Suppressor macrophage treated with lipopolysaccharide for 4 hours (primary cell): ENCODE measurements at regions not wholly inside any gene's neighbourhood (a gene's known extent, or its start where the extent isn't known, plus 50 kb on each side); places are given as distances from the start of the nearest gene placed in this dataset.

Source experiments
- DNase-seq: peaks from one replicate; pipeline ENCODE4 v3.0.0-alpha.2; 2020

DNA sequence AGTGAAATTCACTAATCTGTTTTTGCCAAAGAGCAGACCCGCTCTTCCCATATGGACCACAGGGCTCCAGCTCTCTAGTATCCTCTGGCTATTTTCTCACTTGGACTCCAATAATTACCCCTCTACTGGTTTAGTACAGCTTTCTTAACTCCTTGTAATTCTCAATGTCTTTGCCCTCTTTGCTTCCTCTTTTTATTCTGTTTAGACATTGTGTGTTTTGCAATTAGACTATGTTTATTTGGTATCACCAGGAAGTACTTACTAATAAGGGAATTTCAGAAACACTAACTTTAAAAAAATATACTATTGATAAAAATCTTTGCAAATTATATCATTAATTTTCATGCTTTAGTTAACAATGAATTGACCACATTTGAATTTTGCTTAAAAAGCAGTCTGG is 111.6 kb upstream of the OBI1 start:
- peak; percentile 26 for DNase-seq

DNA sequence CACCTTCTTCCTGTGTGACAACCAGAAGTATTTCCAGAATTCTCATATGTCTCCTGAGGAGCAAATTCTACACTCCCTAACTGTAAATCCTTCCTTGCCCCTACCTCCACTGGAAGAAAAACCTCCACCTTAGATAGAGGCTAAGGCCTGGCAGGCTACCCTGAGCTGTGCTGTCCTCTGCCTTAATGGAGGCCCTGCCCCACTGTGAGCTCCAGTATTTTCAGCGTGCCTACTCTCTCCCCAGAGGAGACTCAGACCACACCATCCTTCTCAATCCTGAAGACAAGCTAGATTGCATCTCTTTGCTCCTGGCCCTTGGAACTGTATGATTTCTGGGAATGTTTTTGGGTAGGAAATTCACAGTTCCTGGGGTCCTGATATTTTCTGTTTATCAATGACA is 110.0 kb upstream of the OBI1 start:
- DNase-seq, result no peak

DNA sequence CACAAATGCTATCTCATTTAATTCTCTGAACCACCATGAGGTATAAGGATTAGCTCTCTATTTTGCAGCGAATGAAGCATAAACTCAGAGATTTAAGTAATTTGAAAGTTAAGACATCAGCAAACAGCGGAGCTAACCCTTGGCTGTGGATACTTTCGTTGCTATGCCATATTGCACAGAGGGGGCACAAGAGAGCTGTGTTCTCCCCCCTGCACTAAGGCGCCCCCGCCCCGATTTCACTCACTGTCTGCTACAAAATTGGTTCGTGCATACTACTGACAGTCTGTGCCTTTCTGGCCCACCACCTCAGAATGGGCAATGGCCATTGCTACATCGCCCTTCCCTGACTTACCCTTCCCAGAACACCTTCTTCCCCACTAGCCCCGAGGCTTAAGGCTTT is 105.7 kb upstream of the OBI1 start:
- no peak for DNase-seq

DNA sequence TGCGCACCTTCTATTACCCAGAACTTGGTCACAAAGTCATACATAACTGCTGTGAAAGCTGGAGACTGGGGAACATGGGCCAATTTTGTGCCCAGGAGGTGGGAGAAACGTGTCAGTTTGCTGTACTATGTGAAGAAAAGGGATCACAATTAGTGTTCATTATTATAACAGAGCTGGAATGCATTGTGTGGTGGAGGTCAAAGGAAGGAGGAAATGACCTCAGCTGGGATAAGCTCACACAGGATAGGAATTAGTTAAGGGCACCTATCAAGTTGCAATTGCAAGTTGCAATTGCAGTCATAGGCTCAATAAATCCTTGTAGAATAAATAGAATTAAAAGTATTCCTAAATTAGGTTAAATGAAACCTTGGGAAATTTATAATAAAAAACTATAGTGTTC is 103.9 kb upstream of the OBI1 start:
- no peak for DNase-seq

DNA sequence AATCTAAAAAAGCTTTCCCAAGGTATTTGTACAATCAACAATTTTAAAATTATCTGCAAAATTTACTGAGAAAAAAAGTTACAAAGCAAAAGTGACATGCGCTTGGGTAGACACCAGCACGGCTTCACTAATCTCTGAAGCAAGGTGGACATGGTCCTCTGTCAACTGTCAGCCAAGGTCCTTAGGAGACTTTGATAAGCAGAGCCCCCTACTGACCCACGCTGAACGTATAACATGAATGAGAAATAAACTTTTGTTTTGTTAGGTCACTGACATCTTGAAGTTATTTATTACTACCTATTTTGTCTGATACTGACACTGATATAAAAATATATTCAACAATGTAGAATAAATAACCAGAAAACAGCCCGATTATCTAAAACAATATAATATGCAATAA is 100.7 kb upstream of the OBI1 start:
- no peak for DNase-seq

DNA sequence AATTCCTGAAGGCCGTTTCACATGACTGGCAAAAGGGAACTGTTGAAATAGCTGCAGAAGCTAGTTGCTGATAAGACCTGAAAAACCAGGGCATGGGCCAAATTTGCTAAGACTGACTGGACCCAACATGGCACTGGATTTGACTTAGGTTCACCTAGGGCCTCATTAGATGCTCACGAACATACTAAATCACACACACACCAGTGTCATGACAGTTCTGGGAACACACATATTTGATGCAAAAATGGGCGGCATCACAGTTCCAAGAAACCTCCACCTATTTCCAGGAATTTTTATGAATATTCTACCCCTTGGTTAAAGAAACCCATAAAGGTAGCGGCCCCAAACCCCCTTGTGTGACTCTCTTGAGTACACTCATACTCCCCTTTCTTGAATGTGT is 99.6 kb upstream of the OBI1 start:
- DNase-seq, result no peak

DNA sequence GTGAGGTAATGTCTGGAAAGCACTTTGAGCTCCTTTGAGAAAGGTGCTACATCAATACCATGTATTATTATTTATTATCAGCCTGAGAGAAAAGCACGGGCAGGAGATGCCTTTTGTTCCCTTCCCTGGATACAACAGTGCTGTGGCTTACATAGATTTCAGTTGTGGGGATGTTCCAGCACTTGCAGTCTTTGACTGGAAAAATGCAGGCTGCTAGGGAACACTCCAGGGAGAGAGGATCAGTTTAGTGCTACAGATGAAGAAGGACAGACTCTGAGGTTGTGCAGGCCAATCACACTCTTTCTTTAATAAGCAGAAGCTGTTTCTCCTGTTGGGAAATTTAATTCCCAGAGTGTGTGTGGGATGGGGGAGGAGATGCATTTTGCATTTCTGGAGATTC is 94.5 kb upstream of the OBI1 start:
- DNase-seq, result no peak

DNA sequence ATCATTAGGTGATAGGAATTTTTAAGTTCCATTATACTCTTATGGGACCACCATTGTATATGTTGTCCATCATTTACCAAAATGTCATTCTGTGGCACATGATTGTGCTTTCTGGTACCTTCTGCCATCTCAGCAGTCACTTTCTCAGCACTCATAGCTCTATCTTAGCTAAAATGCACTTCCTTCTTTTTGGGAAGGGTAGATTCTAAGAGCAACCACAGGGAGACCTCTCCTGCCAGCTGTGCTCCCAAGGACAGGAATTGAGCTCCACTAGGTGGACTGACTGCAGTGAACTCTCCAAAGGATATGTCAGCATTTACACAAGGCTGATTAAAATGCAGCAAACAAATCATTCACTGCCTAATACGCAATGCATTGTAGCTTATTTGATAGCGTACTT is 91.8 kb upstream of the OBI1 start:
- DNase-seq, result no peak

DNA sequence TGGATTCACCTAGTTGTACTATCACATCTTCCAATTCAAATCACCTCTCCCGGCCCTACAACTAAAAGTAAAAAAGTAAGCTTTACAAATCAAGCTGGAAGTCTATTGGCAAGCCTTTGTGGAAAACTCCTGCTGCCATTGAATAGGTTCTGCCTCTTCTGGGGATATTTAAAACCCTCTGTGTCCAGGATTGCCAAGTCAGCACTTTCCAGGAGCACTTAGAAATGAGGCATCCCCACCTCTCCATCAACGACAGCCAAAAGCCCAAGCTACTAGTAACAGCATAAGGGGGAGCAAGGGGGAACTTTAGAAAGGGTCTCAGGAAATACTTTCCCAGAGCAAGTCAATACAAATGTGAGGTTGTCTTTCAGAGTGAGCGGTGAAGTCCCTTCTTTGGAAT is 85.0 kb upstream of the OBI1 start:
- no peak for DNase-seq

DNA sequence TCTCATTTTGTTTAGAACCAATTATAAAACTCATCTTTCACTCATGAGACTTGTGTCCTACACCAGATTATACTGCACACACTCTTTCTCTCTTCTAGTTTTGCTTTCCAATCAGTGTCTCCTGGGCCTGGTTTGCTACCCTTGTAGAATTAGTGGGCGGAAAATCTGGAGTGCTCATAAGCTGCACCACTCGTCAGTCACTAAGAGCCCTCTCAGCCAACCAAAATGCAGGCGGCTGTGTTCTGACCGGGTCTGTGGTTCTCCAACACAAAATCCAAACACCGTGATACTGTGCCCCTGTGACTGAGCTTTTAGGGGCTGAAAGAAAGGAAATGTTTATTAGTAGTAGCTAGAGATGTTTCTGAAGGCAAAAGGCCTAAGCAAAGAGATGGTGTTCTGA is 83.7 kb upstream of the OBI1 start:
- no peak for DNase-seq

DNA sequence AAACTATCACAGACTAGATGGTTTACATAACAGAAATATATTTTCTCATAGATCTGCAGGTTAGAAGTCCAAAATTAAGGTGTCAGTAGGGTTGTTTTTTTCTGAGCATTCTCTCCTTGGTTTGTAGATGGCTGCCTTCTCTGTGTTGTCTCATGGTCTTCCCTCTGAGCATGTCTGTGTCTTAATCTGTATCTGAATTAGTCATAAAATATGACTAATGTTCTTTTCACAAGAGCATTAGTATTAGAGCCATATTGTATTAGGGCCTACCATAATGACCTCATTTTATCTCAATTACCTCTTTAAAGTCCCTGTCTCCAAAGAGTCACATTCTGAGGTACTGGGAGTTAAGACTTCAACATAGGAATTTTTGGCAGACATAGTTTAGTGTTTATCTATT is 77.2 kb upstream of the OBI1 start:
- DNase-seq, result no peak

DNA sequence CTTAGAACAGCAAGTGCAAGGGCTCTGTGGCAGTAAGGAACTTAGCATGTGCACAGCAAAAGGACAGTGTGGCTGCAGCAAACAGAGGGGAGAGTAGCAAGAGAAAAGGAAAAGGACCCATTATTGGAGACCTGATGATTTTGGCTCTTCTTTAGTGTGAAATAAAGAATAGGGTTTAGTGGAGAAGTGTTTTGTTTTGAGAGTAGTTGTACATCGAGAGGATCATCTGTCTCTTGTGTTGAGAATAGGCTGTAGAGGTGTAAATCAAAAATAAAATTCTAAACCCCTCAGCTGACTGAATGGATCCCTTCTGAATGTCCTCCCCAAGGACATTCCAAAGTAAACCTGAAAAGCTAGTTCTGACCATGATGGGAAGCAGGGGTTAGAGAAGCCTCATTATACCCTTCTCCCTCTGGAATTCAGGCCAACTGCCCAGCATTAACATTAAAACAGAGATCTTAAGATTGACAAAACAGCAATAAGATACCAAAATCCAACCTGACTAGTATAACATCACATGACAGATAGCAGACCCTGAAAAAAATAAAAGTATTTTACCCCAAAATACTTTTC is 73.6 kb upstream of the OBI1 start:
- DNase-seq, result no peak

DNA sequence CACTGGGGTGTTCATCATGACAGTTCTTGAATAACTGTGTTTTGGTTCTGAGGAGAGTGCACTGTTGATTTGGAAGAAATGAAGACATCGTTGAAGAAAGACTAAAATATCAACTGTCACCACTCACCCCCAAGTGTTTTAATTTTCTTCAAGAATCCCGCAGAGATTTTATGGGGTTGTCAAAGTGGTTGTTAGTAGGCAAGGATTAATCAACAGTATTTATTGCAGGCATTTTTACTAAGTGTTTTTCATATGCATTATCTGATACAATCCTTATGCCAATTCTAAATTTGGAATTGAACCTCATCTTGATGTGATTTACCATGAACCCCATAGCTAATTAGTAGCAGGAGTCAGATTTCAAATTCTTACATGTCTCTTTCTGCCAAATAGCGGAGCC is 63.7 kb upstream of the OBI1 start:
- no peak for DNase-seq

DNA sequence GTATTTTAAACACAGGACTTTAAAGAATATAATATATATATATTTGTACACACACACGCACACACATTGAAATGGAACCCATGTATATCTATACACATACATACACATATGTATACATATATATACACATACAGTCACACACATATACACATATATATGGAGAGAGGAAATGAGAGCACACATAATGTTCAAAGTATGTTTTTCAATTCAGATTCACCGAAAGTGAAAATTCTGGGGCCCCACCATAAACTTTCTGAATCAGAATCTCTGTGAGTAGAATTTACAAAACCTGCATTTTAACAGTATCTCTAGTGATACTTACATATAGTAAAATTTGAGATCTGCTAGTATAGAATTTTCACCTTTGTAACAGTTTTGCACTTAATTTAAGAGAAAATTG is 60.4 kb upstream of the OBI1 start:
- no peak for DNase-seq

DNA sequence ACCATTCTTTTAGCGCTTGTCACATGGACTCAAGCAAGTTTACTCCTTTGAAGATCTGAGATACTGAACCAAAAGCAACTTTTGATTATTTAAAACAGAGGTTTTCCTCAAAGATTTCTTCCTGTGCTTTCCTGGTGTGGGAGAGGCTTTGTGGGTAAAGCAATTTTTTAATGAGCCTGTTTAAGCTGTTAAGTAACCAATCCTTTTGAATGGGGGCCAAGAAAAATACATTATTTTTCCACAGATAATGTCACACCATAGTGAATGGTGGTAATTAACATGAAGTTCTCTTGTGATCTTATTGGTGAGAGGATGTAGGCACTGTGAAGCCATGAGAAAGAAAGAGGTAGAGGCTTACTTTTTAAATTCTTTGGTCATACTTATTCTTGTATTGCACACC is 55.8 kb upstream of the OBI1 start:
- DNase-seq, result no peak

DNA sequence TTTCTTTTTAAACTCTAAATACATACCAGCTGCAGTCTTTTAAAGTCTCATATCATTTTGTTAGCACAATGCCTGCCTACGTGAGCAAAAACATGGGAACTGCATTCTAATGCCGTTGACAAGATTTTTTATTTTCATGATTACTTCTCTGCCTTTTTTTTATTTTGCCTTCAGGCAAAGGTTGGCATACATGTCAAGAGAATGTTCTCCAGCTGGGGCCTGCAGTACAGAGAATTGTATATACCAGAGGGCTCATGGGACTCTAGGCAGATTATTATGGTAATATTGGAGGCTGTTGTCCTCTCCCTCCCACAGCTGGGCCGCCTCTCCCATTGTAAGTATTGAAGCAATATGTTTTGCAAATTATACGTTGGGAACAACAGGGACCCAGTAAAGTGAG is 53.9 kb upstream of the OBI1 start:
- no peak for DNase-seq

DNA sequence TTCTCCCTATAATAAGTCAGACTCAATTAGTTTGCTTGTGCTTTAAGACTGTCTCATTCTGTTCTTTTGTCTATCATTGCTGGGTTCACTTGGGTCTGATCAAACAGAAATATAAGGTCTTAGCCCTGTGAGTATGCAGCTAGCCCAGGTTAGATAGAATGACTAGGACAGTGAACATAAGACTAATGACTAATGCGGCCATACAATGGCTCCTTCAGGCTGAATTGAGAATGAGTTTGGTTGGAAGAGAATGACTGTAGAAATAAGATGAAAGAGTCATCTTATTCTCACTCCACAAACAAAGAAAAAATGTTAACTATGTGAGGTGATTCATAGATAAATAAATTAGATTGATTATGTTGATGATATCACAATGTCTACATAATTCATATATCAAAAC is 50.1 kb upstream of the OBI1 start:
- no peak for DNase-seq
